Naive B cell (primary cell): ENCODE measurements at regions not wholly inside any gene's neighbourhood (a gene's known extent, or its start where the extent isn't known, plus 50 kb on each side); places are given as distances from the start of the nearest gene placed in this dataset.

Source experiments
- ATAC-seq, 2 donors: fragments of 150-1000 bp; cut with Tn5 transposase; 2 replicates each; pipeline ENCODE4 v1.10.0; 2021; ENCODE audit warnings: low read depth in 2 of 2, mild to moderate bottlenecking in 2 of 2, moderate library complexity in 2 of 2
- DNase-seq: peaks from one replicate; pipeline ENCODE4 v3.0.0; 2022
- H3K27ac Mint-ChIP-seq, 6 donors: one replicate each; pipeline ENCODE4 v1.8.0; 2020 to 2022; ENCODE audit warnings: mild to moderate bottlenecking in 6 of 6, mixed read lengths in 6 of 6, moderate library complexity in 5 of 6, inconsistent platforms in 2 of 6
- H3K27me3 Mint-ChIP-seq, 3 donors: one replicate each; pipeline ENCODE4 v1.8.0; 2021 to 2022; ENCODE audit warnings: mixed read lengths in 3 of 3, mild to moderate bottlenecking in 1 of 3
- H3K36me3 Mint-ChIP-seq, 2 donors: one replicate each; pipeline ENCODE4 v1.8.0; 2020 to 2022; ENCODE audit warnings: mixed read lengths in 2 of 2, inconsistent platforms in 1 of 2, mild to moderate bottlenecking in 1 of 2
- H3K4me1 Mint-ChIP-seq, 3 donors: one replicate each; pipeline ENCODE4 v1.8.0; 2020 to 2022; ENCODE audit warnings: mixed read lengths in 3 of 3, inconsistent platforms in 1 of 3, mild to moderate bottlenecking in 1 of 3, moderate library complexity in 1 of 3
- H3K4me3 Mint-ChIP-seq, 8 donors: one replicate each; pipeline ENCODE4 v1.8.0; 2020 to 2022; ENCODE audit warnings: mild to moderate bottlenecking in 8 of 8, mixed read lengths in 8 of 8, moderate library complexity in 8 of 8, inconsistent platforms in 2 of 8
- H3K9me3 Mint-ChIP-seq, 7 donors: one replicate each; pipeline ENCODE4 v1.8.0; 2020 to 2022; ENCODE audit warnings: mixed read lengths in 7 of 7, mild to moderate bottlenecking in 5 of 7, inconsistent platforms in 2 of 7, moderate library complexity in 1 of 7

- Mint-ChIP-seq H3K27ac (no peak overlapping the region), H3K9me3 (peaks cover 0 to 7% (median 5%) of the 10 kb centered on the region in 7 donors), H3K36me3 (no peaks in the 10 kb centered on the region), H3K4me3 (no peak overlapping the region), H3K4me1 (peaks cover 0 to 4% (median 0%) of the 10 kb centered on the region in 3 donors), H3K27me3 (peaks cover 8 to 25% (median 22%) of the 10 kb centered on the region in 3 donors)
- DNase-seq, result no peak
- ATAC-seq, result no peak
Observed at GRCh38 chr5:71883742-71884103, 164.6 kb downstream of the CARTPT start.

DNA sequence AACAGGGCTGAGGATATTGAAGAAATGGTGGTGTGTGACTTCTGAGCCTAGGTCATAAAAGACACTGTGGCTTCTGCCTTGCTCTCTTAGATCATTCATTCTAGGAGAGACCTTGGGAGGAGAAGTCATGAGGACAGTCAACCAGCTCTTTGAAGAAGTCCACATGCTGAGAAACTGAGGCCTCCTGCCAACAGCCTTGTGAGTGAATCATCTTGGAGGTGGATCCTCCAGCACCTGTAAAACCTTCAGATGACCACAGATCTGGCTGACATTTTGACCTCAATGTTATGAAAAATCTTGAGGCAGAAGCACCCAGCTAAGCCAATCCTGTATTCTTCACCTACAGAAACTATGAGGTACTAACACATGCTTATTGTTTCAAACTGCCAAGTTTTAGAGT is 165.9 kb downstream of the CARTPT start:
- no peak for ATAC-seq
- H3K4me3 Mint-ChIP-seq, result no peak overlapping the region
- H3K4me1 Mint-ChIP-seq, result peaks cover 0 to 4% (median 0%) of the 10 kb centered on the region in 3 donors
- peaks cover 0 to 13% (median 8%) of the 10 kb centered on the region in 7 donors for H3K9me3 Mint-ChIP-seq
- peaks cover 11 to 32% (median 29%) of the 10 kb centered on the region in 3 donors for H3K27me3 Mint-ChIP-seq
- no peak overlapping the region for H3K27ac Mint-ChIP-seq
- no peak for DNase-seq
- peaks cover 0 to 5% of the 10 kb centered on the region in 2 donors for H3K36me3 Mint-ChIP-seq

DNA sequence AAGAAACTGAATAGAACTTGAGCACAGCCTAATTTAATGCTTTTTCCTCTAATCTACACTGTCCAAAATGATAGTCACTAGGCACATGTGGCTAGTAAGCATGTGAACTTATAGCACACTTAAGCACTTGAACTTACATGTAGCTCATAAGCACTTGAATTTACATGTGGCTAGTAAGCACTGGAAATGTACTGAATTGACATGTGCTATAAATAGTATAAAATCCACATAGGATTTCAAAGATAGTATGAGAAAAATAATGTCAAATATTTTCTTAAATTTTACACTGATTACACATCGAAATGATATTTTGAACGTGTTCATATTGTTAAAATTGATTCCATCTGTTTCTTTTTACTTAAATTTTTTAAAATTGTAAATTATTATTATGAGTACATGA is 167.3 kb downstream of the CARTPT start:
- Mint-ChIP-seq H3K4me1 (peaks cover 0 to 4% (median 0%) of the 10 kb centered on the region in 3 donors), H3K27ac (no peak overlapping the region), H3K27me3 (peaks cover 22 to 44% (median 37%) of the 10 kb centered on the region in 3 donors), H3K9me3 (peaks cover 0 to 17% (median 8%) of the 10 kb centered on the region in 7 donors), H3K36me3 (peaks cover 0 to 12% of the 10 kb centered on the region in 2 donors), H3K4me3 (no peak overlapping the region)
- ATAC-seq (no peak), DNase-seq (no peak)

DNA sequence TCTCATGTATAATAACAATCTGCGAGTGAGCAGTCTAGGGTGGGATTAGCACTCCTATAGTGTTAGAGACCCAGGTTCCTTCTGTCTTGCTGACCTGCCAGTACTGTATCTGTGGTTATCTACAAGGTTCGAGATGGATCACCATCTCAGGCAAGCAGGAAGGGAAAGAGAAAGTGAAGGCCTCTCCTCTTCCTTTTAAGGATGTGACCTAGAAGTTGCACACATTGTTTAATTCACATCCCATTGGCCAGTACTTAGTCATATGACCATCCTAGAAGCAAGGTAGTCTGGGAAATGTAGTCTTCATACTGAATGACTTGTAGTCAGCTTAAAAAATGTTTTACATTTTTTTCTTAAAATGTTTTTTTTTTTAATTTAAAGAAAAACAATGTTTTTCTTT is 168.6 kb downstream of the CARTPT start:
- ATAC-seq (peak; percentile 86 to 93), DNase-seq (peak; percentile 26)
- Mint-ChIP-seq H3K9me3 (peaks cover 0 to 17% (median 8%) of the 10 kb centered on the region in 7 donors), H3K4me3 (peak overlapping the region in 1 of 8 donors; percentile 42), H3K36me3 (peaks cover 0 to 12% of the 10 kb centered on the region in 2 donors), H3K27ac (no peak overlapping the region), H3K4me1 (peaks cover 0 to 4% (median 0%) of the 10 kb centered on the region in 3 donors), H3K27me3 (peaks cover 22 to 39% (median 36%) of the 10 kb centered on the region in 3 donors)

DNA sequence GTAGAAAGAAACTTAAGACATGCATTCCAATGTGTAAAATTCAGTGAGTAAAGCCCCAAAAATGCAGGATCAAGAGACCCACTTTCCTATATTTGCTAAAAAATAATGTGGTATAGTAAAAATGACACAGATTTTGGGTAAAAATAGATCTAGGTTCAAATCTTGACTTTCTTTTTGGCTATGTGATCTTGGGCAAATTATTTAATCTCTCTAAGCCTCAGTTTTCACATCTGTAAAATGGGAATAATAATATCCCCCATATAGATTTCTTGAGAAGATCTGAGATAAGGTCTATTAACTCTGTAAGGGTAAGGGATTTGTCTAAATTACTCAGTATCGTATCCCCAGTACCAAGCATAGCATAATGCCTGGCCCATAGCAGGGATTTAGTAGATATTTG is 172.3 kb downstream of the CARTPT start:
- Mint-ChIP-seq H3K4me3 (no peak overlapping the region), H3K27ac (no peak overlapping the region), H3K27me3 (peaks cover 24 to 31% (median 29%) of the 10 kb centered on the region in 3 donors), H3K36me3 (peaks cover 0 to 12% of the 10 kb centered on the region in 2 donors), H3K9me3 (peaks cover 0 to 17% (median 8%) of the 10 kb centered on the region in 7 donors), H3K4me1 (peaks cover 0 to 4% (median 0%) of the 10 kb centered on the region in 3 donors)
- DNase-seq (no peak), ATAC-seq (no peak)

- no peak for DNase-seq
- ATAC-seq, result no peak
- Mint-ChIP-seq H3K36me3 (peaks cover 0 to 12% of the 10 kb centered on the region in 2 donors), H3K9me3 (peaks cover 0 to 17% (median 8%) of the 10 kb centered on the region in 7 donors), H3K4me3 (peak overlapping the region in 1 of 8 donors; percentile 16), H3K4me1 (peaks cover 0 to 4% (median 0%) of the 10 kb centered on the region in 3 donors), H3K27ac (no peak overlapping the region), H3K27me3 (peaks cover 24 to 31% (median 29%) of the 10 kb centered on the region in 3 donors)
Observed at GRCh38 chr5:71891856-71892255, 172.8 kb downstream of the CARTPT start.

DNA sequence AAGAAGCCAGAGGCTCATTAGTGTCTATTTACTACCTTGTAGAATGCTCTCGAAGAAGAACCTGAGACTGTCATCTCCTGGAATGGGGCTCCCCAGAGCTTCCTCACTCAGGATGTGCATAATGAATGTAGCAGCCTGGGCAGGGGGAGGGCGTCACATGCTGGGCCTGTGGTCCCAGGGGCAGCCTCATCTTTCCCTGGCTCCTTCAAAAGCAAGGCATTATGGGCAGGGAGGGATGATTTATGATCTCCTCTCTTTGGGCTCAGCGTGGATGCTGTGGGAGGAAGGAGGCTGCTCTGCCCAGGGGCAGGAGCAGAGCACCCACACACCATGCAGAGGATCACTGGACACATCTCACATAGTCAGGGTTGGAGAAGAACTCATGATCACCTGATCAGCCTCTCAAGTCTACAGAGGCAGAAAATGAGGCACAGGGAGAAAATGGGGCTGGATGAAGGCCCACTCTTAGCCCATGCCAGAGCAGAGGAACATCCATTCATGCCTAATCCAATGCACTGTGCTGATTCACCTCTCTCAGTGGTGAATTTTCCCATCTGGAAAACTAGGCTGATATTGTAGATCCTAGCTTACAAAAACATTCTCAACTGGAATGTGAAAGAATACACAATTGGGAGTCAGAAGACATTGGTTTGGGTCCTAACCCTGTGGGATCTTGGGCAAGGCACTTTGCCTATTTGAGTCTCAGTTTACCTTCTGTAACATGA is 173.7 kb downstream of the CARTPT start:
- DNase-seq, result no peak
- H3K36me3 Mint-ChIP-seq, result peaks cover 0 to 12% of the 10 kb centered on the region in 2 donors
- peaks cover 0 to 17% (median 8%) of the 10 kb centered on the region in 7 donors for H3K9me3 Mint-ChIP-seq

DNA sequence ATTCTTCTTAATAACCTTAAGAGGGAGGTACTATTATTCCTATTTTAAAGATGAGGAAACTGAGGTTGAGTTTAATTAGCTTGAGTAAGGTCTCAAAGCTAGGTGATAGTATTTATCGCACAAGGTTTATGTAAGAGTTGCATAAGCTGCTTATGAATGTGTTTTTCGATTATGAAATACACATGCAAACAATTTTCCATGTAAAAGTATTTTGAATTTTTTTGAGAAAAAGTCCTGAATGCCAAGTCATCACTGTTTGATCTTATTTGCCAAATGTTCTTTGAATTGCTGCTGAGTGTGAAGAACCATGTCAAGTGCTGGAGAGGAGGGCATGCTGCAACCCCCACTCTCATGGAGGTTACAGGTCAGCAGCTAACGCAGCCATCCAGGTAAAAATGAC is 174.4 kb downstream of the CARTPT start:
- Mint-ChIP-seq H3K27me3 (peaks cover 24 to 30% (median 29%) of the 10 kb centered on the region in 3 donors), H3K4me3 (no peak overlapping the region), H3K36me3 (peaks cover 0 to 12% of the 10 kb centered on the region in 2 donors), H3K27ac (no peak overlapping the region), H3K9me3 (peaks cover 0 to 12% (median 5%) of the 10 kb centered on the region in 7 donors), H3K4me1 (no peaks in the 10 kb centered on the region)
- DNase-seq (no peak), ATAC-seq (no peak)

More for the DNA sequence above, 173.7 kb downstream of the CARTPT start:
- ATAC-seq, result no peak
- Mint-ChIP-seq H3K4me1 (no peaks in the 10 kb centered on the region), H3K4me3 (no peak overlapping the region), H3K27me3 (peaks cover 24 to 31% (median 29%) of the 10 kb centered on the region in 3 donors), H3K27ac (no peak overlapping the region)

DNA sequence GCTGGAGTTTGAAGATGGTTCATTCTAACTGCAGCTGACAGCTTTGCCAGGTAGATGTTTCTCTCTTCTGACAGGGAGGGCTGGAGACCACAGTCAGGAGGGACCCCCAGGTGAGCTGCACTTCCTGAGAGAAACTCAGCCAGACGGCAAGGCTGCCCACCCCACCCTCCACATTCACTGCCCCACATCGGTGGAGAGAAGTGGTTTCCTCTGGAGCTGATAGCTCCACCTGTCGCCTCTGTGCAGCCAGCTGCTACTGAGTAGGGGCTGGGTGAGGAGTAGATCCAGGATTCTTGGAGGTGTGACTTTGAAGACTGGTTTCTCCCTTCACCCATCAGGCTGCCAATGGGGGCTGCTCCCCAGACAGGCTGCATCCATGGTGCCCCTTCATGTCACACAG is 175.0 kb downstream of the CARTPT start:
- ATAC-seq, result no peak
- Mint-ChIP-seq H3K4me3 (no peak overlapping the region), H3K9me3 (peaks cover 0 to 10% (median 3%) of the 10 kb centered on the region in 7 donors), H3K36me3 (peaks cover 0 to 12% of the 10 kb centered on the region in 2 donors), H3K4me1 (no peaks in the 10 kb centered on the region), H3K27ac (no peak overlapping the region), H3K27me3 (peaks cover 24 to 29% (median 28%) of the 10 kb centered on the region in 3 donors)
- no peak for DNase-seq

- H3K4me3 Mint-ChIP-seq, result no peak overlapping the region
- H3K4me1 Mint-ChIP-seq, result no peaks in the 10 kb centered on the region
- H3K9me3 Mint-ChIP-seq, result peaks cover 0 to 4% (median 0%) of the 10 kb centered on the region in 7 donors
- peaks cover 11 to 23% (median 15%) of the 10 kb centered on the region in 3 donors for H3K27me3 Mint-ChIP-seq
- peaks cover 0 to under 1% of the 10 kb centered on the region in 2 donors for H3K36me3 Mint-ChIP-seq
- H3K27ac Mint-ChIP-seq, result no peak overlapping the region
- no peak for ATAC-seq
- DNase-seq, result no peak
Observed at GRCh38 chr5:71895546-71895945, 176.5 kb downstream of the CARTPT start.

GRCh38 chr5:71899865-71900342 is 180.8 kb downstream of the CARTPT start:
- Mint-ChIP-seq H3K27ac (no peak overlapping the region), H3K36me3 (no peaks in the 10 kb centered on the region), H3K4me1 (no peaks in the 10 kb centered on the region), H3K27me3 (peaks cover 0 to 18% (median 5%) of the 10 kb centered on the region in 3 donors), H3K4me3 (no peak overlapping the region), H3K9me3 (peaks cover 0 to 3% (median 0%) of the 10 kb centered on the region in 7 donors)
- ATAC-seq, result no peak
- no peak for DNase-seq

DNA sequence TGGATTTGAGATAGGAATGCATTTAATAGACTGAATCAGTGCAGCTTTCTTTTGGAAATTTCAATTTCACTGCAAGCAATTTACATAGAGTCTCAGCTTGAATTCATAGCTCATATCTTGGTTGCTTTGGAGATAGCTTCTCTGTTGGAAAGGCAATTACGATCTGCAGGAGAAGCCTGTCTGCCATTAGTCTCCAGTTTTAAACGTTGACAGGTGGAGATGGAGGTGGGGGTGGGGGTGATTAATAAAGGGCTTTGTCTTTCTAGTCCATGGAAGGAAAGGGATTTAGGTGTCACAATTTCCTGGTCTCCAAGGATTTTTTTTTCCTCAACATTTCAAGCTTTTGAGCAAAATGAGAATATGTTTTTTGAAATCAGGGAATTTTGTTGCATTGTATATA is 184.7 kb downstream of the CARTPT start:
- no peak for DNase-seq
- Mint-ChIP-seq H3K27me3 (peaks cover 5 to 16% (median 9%) of the 10 kb centered on the region in 3 donors), H3K36me3 (no peaks in the 10 kb centered on the region), H3K4me3 (no peak overlapping the region), H3K9me3 (peaks cover 0 to 4% (median 2%) of the 10 kb centered on the region in 7 donors), H3K27ac (no peak overlapping the region), H3K4me1 (no peaks in the 10 kb centered on the region)
- ATAC-seq, result no peak

DNA sequence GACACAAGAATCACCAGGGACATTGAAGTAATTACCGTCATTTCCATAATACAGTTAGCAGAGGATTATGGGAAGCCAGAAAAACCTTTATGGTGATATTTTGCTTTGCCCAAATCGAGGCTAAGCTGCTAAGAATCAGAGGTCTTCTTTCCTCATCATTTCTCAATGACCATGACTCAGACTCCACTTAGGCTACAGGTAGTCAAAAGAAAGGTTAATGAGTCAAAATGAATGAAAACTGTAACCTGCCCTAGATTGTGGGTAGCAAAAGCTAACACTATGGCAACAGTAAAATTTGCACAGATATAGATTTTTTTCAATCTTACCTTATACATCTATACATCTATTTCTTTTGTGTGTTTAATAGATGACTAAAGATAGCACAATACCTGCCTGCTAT is 185.8 kb downstream of the CARTPT start:
- Mint-ChIP-seq H3K9me3 (peaks cover 0 to 4% (median 0%) of the 10 kb centered on the region in 7 donors), H3K36me3 (no peaks in the 10 kb centered on the region), H3K4me1 (no peaks in the 10 kb centered on the region), H3K4me3 (no peak overlapping the region), H3K27me3 (peaks cover 5 to 16% (median 9%) of the 10 kb centered on the region in 3 donors), H3K27ac (no peak overlapping the region)
- ATAC-seq (no peak), DNase-seq (no peak)
